Duodenal mucosa (tissue), 2 donors: ENCODE measurements at regions not wholly inside any gene's neighbourhood (a gene's known extent, or its start where the extent isn't known, plus 50 kb on each side); places are given as distances from the start of the nearest gene placed in this dataset.
"Not testable (repeated sequence)": the region's sequence is repeated elsewhere in the genome, so short reads cannot be mapped to it uniquely, and the experiment has no call there.

Experiments used
- H3K27ac ChIP-seq: one replicate; pipeline ENCODE4 v1.7.0; 2013; ENCODE audit warnings: low read depth, low read length
- H3K27me3 ChIP-seq, 2 donors: one replicate each; pipeline ENCODE4 v1.7.0; 2013; ENCODE audit warnings: low read length in 2 of 2, control low read depth in 1 of 2; ENCODE audit not compliant: insufficient read depth in 2 of 2, control insufficient read depth in 1 of 2
- H3K36me3 ChIP-seq, 2 donors: one replicate each; pipeline ENCODE4 v1.7.0; 2013; ENCODE audit warnings: low read length in 2 of 2, control low read depth in 1 of 2; ENCODE audit not compliant: insufficient read depth in 2 of 2, control insufficient read depth in 1 of 2
- H3K4me1 ChIP-seq, 2 donors: one replicate each; pipeline ENCODE4 v1.7.0; 2013; ENCODE audit warnings: low read length in 2 of 2, control low read depth in 1 of 2; ENCODE audit not compliant: insufficient read depth in 2 of 2, control insufficient read depth in 1 of 2
- H3K4me3 ChIP-seq, 2 donors: one replicate each; pipeline ENCODE4 v1.7.0; 2013; ENCODE audit warnings: low read length in 2 of 2, low read depth in 1 of 2
- H3K9ac ChIP-seq, 2 donors: one replicate each; pipeline ENCODE4 v1.7.0; 2013; ENCODE audit warnings: low read length in 2 of 2, low read depth in 1 of 2
- H3K9me3 ChIP-seq, 2 donors: one replicate each; pipeline ENCODE4 v1.7.0; 2013; ENCODE audit warnings: low read length in 2 of 2, control low read depth in 1 of 2; ENCODE audit not compliant: control insufficient read depth in 1 of 2

- Histone ChIP-seq H3K4me1 (no peaks in the 10 kb centered on the region), H3K27me3 (no peaks in the 10 kb centered on the region), H3K9me3 (no peaks in the 10 kb centered on the region), H3K27ac (no peak overlapping the region), H3K36me3 (no peaks in the 10 kb centered on the region), H3K4me3 (no peak overlapping the region), H3K9ac (no peak overlapping the region)
Measured at GRCh38 chr14:105885561-105886320, 359.4 kb downstream of the TMEM121 start.

GRCh38 chr14:105886791-105887191 is 360.4 kb downstream of the TMEM121 start:
- not testable (repeated sequence) for H3K27me3 ChIP-seq, H3K27ac ChIP-seq, H3K4me3 ChIP-seq, H3K9me3 ChIP-seq, H3K4me1 ChIP-seq, H3K36me3 ChIP-seq, H3K9ac ChIP-seq

GRCh38 chr14:105887692-105888091 is 361.3 kb downstream of the TMEM121 start:
- Histone ChIP-seq H3K4me3 (no peak overlapping the region), H3K27me3 (no peaks in the 10 kb centered on the region), H3K9me3 (no peaks in the 10 kb centered on the region), H3K27ac (no peak overlapping the region), H3K4me1 (no peaks in the 10 kb centered on the region), H3K36me3 (no peaks in the 10 kb centered on the region), H3K9ac (no peak overlapping the region)

GRCh38 chr14:105888151-105888550 is 361.8 kb downstream of the TMEM121 start:
- Histone ChIP-seq H3K27ac (no peak overlapping the region), H3K4me3 (no peak overlapping the region), H3K9ac (no peak overlapping the region), H3K9me3 (no peaks in the 10 kb centered on the region), H3K27me3 (no peaks in the 10 kb centered on the region), H3K4me1 (no peaks in the 10 kb centered on the region), H3K36me3 (no peaks in the 10 kb centered on the region)

GRCh38 chr14:105888784-105889665 is 362.6 kb downstream of the TMEM121 start:
- Histone ChIP-seq H3K27me3 (no peaks in the 10 kb centered on the region), H3K4me3 (no peak overlapping the region), H3K9me3 (no peaks in the 10 kb centered on the region), H3K36me3 (no peaks in the 10 kb centered on the region), H3K4me1 (no peaks in the 10 kb centered on the region), H3K9ac (no peak overlapping the region), H3K27ac (no peak overlapping the region)

- Histone ChIP-seq H3K4me3 (no peak overlapping the region), H3K27me3 (no peaks in the 10 kb centered on the region), H3K36me3 (no peaks in the 10 kb centered on the region), H3K4me1 (no peaks in the 10 kb centered on the region), H3K27ac (no peak overlapping the region), H3K9me3 (no peaks in the 10 kb centered on the region), H3K9ac (no peak overlapping the region)
Measured at GRCh38 chr14:105889666-105890473, 363.5 kb downstream of the TMEM121 start.

- H3K4me3 ChIP-seq, result no peak overlapping the region
- no peaks in the 10 kb centered on the region for H3K27me3 ChIP-seq
- H3K4me1 ChIP-seq, result no peaks in the 10 kb centered on the region
- H3K9me3 ChIP-seq, result no peaks in the 10 kb centered on the region
- H3K27ac ChIP-seq, result no peak overlapping the region
- no peaks in the 10 kb centered on the region for H3K36me3 ChIP-seq
- no peak overlapping the region for H3K9ac ChIP-seq
Measured at GRCh38 chr14:105890474-105891220, 364.3 kb downstream of the TMEM121 start.

GRCh38 chr14:105891221-105891602 is 364.8 kb downstream of the TMEM121 start:
- Histone ChIP-seq H3K27ac (no peak overlapping the region), H3K9ac (no peak overlapping the region), H3K36me3 (no peaks in the 10 kb centered on the region), H3K4me1 (no peaks in the 10 kb centered on the region), H3K27me3 (no peaks in the 10 kb centered on the region), H3K4me3 (no peak overlapping the region), H3K9me3 (no peaks in the 10 kb centered on the region)

GRCh38 chr14:105891631-105892452 is 365.5 kb downstream of the TMEM121 start:
- H3K27ac ChIP-seq, result no peak overlapping the region
- H3K9me3 ChIP-seq, result no peaks in the 10 kb centered on the region

More at GRCh38 chr14:105891631-105892452, 365.5 kb downstream of the TMEM121 start:
- Histone ChIP-seq H3K9ac (no peak overlapping the region), H3K36me3 (no peaks in the 10 kb centered on the region), H3K4me1 (no peaks in the 10 kb centered on the region), H3K4me3 (no peak overlapping the region), H3K27me3 (no peaks in the 10 kb centered on the region)
